ENCODE measurements at regions not wholly inside any gene's neighbourhood (a gene's known extent, or its start where the extent isn't known, plus 50 kb on each side); places are given as distances from the start of the nearest gene placed in this dataset.

- TF ChIP-seq EZH2 (IDR thresholded peaks at IDR 0.05; ENCODE audit: insufficient read depth, poor library complexity, severe bottlenecking), result no peak
- no peak for TF ChIP-seq EZH2phosphoT487 (IDR thresholded peaks at IDR 0.05; ENCODE audit: insufficient read depth, low read depth)
Observed at GRCh38 chr4:185945252-185945651, 123.7 kb upstream of the TLR3 start.

Measured in GM23248 (cell line).